NCI-H2227 (cell line): ENCODE measurements at regions not wholly inside any gene's neighbourhood (a gene's known extent, or its start where the extent isn't known, plus 50 kb on each side); places are given as distances from the start of the nearest gene placed in this dataset.

Source experiments
- DNase-seq: peaks from one replicate; lab custom pipeline; 2025; ENCODE audit not compliant: unreplicated experiment; lab: John Stamatoyannopoulos, UW

DNA sequence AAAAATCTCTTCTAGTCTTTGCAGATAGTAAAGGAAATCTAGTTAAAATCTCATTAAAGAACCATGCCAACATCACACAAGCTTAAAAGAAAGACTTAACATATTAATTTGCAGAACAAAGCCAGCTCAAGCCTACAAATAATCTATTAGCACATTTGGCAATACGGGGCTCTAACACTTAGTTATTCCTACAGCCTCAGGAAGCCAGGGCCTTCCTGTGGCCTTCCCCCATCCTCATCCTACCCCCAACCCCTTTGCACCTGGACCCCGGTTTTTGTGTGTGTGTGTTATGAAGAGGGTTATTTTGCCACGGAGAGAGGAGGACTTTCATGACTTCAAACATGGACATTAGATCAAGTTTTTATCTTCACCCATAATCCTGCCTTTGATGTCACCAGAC lies 64.6 kb downstream of the FOXB2 start:
- DNase-seq = no peak

DNA sequence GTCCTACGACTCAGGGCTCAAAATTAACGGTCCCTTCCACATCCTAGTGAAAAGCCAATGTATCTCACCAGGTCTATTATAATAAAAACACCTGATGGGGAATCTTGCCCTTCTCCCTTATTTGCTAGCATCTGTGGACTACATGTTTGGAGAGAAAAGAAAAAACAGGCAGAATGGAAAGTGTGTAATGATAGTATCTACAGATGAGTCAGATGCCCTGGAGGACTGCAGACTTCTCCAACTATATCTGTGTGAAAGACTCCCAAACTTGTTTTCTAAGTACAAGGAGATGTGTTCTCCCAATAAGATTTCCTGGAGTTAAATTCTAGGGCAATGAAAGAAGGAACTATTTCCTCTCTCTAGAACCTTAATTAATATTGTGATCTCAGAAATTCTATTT lies 66.0 kb downstream of the FOXB2 start:
- no peak for DNase-seq

DNA sequence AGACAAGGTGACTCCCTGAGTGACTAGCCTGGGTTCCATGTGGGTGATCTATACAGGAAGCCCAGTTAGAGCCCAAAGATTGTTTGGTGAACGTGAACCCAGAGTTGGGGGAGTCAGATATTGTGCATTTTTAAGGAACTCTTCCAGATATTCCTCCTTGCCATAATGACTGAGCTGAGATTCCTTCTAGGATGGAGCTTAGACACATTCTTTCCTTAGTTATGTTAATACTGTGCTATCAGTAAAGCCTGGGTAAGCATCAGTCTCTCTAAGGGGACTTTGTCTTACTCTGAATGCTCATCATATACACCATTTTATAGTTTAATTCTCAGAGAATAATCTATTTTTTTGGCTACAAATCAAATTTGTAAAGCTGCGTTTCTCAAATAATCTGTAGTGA lies 68.1 kb downstream of the FOXB2 start:
- no peak for DNase-seq

DNA sequence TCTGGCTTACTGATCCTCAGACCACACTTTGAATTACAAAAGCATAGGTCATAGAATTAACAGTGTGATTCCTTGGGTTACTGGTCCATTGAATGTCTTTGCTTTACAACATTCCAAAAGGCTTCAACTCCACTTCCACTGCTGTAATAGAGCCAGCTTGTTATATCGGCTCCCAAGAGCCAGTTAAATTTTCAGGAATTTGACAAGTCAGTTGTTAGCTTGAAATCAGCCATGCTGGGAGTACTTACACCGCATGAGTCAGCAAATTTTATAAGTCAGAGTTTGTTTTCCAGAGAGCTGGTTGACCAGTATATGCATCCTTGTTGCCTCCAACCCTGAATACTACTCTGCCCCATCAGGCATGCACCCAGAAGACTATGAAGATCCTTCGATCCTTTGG lies 73.1 kb downstream of the FOXB2 start:
- DNase-seq = no peak

DNA sequence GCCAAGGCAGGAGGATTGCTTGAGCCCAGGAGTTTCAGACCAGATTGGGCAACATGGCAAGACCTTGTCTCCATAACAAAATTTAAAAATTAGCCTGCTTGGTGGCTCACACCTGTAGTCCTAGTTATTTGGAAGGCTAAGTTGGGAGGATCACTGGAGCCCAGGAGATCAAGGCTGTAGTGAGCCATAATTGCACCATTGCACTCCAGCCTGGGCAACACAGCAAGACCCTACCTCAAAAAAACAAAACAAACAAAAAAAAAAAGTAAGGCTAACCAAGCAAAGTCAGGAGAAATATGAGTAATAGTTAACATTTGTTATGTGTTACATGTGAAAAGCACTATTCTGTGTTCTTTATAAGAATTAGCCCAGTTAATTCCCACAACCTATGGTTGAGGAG lies 74.7 kb downstream of the FOXB2 start:
- DNase-seq = no peak

DNA sequence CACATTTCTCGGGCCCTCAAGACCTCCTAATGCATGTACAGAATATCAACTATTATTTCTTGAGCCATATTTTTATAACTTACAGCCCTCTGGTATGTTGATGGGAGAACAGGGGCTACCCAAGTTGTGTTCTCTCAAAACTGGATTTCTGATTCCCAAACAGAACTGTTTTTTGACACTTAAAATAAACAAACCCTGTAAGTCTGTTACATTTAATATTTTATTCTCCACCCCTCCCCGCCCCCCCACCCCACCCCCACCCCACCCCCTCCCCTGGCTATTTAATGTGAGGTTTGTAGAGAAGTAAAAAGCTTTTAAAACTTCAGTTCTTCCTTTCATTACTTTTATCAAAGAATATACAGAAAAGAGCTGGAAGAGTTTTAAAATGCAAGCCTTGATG lies 77.9 kb downstream of the FOXB2 start:
- no peak for DNase-seq

DNA sequence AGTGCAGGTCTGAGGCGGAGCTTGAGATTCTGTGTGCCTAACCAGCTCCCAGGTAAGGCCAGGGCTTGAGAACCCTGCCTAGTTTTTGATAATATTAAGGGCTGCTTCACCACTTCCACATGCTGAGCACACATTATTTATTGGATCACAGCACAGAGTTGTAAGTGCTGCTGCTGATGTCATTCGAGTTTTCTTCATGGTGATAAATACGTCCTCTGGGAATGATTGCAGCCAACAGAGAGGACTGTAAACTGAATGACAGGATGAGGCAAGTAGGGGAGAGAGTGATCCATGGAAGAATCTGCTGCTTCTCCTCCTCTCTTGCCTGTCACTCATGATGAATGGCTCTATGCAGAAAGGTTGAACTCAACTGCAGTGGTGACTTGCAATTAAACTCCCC lies 77.9 kb upstream of the VPS13A start:
- DNase-seq = peak; percentile 26

DNA sequence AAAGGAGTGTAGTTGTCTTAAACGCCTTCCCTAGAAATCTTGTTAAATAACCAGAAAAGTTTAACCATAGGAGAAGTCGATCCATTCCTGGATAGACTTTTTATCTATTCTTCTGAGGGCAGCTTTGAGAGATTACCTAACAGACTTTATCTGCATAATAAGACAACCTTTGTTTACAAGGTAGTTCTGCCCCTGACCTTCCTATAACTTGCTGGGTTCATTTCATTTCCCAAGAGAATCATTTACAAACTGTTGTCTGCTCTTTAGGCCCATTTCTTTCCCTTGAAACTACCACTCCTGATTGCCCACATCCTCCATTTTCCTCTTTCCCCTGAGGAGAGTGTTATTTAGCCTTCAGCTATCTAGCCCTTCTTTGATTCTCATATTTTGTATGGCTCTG lies 65.9 kb upstream of the VPS13A start:
- DNase-seq = no peak

DNA sequence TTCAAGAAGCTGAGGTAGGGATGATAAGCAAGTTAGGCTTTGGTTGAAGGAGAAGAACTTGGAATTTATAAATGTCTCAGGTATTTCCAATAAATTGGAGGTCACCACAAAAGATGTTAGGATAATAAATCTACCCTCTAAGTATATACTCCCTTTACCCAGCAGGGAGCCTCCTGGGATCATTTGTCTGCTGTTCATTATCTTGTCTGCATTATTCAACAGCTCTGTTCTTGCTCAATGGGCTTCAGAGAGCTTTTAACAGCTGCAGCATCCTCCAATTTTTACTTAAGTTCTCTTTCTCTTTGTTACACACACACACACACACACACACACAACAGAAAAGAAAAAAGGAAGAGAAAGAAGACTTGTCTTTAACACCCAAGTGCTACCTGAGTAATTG lies 51.7 kb upstream of the VPS13A start:
- no peak for DNase-seq

DNA sequence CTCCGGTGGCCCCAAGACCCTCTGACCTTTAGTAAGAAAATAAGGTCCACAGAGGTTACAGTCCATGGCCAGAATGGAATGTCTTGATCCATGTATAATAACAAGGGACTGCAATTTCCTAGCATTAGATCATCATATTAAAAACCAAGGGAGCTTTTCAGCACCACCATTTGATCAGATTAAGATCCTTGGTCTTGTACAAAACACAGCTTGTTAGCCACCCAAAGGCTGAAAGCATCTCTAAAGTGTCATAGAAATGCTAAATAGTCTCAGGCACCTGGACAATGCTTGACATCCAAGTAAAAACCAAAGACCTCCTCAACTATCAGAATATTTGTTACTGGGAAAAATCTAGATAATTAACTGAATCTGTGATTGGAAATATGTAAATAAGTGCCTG lies 50.3 kb upstream of the VPS13A start:
- no peak for DNase-seq
